ENCODE measurements at regions not wholly inside any gene's neighbourhood (a gene's known extent, or its start where the extent isn't known, plus 50 kb on each side); places are given as distances from the start of the nearest gene placed in this dataset.
"Not testable (repeated sequence)": the region's sequence is repeated elsewhere in the genome, so short reads cannot be mapped to it uniquely, and the experiment has no call there.

DNA sequence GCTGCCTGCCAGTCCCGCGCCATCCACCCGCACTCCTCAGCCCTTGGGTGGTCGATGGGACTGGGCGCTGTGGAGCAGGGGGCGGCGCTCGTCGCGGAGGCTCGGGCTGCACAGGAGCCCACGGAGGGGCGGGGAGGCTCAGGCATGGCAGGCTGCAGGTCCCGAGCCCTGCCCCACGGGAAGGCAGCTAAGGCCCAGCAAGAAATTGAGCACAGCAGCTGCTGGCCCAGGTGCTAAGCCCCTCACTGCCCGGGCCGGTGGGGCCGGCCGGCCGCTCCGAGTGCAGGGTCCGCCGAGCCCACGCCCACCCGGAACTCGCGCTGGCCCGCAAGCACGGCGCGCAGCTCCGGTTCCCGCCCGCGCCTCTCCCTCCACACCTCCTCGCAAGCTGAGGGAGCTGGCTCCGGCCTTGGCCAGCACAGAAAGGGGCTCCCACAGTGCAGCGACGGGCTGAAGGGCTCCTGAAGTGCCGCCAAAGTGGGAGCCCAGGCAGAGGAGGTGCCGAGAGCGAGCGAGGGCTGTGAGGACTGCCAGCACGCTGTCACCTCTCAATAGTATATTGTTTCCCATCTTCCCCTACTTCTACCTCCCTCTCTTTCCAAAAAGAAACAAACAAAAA, 219.6 kb downstream of the BAMBI start:
- not testable (repeated sequence) for DNase-seq (ENCODE audit: low spot score)

DNA sequence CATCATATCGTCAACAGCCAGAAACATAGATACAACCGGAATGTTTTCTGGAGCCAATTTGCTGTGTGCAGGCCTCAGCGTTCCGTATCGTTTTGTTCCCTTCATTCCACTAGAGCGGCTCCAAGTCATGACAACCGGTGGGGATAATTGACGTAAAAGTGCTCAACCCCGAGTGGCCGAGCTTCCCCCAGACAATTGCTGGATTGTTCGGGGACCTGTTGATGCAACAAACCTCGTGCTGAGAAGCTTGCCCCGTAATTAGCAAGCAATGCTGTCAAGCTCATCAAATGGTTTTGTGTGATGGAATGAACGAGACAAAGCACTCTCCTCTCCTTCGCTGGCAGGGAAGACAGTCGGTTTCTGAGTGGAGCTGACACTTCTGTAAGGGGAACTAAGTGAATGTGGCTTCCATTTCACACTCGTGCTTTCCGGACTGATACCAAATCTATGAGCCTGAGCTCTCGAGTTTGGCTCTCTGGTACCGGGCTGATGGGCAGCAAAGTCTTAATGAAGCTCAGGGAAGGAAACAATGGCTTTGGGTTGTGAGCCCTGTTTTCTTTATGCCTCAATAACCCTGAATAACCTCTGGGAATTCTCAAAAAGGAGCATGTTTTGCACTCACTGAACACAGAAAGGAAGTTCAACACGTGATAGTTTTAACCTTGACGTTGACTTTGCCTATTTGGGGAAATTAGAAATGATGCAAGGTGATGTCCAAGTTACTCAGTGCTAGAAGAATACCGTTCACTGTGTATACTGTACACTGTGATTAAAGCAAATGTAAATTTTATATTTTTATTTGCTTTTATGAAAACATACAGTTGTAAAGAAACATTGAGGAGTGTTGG, 220.5 kb downstream of the BAMBI start:
- no peak for DNase-seq (ENCODE audit: low spot score)

DNA sequence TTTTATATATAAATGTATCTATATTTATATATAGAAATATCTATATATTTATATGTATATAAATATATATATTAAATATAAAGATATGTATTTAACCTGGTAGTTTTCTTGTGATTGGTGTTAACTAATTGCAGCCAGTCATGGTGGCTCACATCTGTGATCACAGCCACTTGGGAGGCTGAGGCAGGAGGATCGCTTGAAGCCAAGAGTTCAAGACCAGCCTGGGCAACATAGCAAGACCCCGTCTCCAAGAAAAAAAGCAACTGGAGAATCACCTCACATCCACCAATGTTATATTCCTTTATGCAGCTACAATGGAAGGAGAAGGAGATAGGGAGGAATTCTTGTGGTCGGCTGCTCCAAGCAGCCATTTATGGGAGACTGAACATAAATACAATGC, 224.9 kb downstream of the BAMBI start:
- DNase-seq (ENCODE audit: low spot score), result no peak

DNA sequence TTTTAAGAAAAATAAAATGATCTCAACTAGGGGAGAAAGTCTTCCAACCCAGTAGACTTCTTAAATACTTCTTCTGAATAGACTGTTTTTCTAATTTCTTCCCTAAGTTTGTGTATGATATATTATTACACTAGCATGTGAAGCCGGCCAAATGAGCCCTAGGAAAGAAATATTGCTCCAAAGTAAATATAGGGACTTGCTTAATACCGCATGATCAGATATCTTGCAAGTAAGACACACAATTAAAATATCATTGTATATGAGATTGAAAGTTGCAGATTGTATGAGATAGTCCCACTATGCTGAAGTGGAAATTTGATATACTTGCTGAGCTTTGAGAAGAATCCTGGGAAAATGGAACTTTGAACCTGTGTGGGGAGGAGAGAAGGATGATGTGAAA, 225.7 kb downstream of the BAMBI start:
- DNase-seq (ENCODE audit: low spot score), result no peak

DNA sequence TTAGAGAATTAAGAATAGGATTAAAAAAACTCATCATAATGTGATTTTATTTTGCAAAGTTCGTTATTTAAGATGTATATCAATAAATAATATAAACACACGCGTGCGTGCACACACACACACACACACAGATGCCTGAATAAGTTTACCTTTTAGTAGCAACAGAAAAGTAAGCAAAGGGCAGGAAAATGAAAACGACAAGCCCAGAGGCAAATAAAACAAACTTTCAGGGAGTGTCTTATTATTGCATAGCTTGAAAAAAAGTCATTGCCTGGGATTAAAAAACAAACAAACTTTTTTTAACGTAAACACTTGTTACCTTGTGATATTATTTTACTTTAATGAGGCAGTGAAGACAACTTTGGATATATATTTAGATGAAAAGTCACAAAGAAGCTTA, 226.4 kb downstream of the BAMBI start:
- no peak for DNase-seq (ENCODE audit: low spot score)

DNA sequence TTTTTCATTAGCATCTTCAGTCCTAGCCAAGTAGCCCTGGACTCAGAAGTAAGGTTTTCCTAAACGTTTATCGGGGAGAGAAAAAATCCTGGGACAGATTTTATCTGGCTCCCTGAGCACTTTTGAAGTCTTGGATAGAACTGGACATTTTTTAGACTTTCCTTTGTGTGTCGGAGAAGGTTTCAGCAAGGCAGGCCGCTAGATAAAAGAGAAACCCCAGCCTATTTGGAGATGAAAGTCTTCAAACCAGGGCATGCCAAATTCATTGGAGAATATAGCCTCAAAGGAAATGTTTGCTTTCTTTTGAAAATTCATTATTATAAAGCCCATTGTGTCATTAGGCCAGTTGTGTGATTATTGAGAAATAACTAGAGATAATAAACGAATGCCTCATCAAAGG, 228.1 kb downstream of the BAMBI start:
- no peak for DNase-seq (ENCODE audit: low spot score)

DNA sequence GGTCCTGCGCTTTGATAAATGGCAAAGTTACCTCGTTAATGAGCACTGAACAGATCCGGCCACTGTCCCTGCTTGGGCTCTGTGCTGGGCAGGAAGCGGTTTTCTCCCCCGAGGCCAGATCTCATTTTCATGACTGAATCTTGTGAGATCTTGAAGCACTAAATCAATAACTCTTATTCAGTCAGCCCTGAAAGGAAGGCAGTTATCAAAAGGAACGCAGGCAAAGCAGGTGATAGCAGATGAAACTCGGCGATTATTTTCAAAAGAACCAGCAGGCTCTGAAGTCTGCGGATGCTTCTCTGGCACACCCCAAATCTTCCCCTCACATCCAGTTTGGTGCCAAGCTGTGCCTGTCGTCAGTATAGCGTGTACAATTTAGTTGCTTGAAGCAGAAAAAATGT, 228.7 kb downstream of the BAMBI start:
- peak; percentile 72 for DNase-seq (ENCODE audit: low spot score)

DNA sequence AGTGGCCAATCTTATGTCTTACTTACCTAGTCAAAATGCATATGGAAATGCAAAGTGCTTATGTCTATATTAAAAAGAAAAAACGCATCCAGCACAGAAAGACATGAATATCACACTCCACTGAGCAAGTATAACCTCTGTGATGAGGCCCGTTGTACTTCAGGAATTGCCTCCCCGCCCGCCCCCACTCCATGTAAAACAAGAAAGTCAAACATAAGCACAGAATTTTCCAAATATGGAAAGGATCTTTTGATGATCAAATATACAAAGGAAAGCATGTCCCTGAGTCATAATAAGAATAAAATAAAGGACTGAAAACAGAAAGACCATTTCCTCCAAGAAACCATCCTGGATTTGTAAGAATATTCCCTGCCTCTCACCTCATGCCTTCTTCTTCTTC, 229.1 kb downstream of the BAMBI start:
- DNase-seq (ENCODE audit: low spot score), result peak; percentile 30

DNA sequence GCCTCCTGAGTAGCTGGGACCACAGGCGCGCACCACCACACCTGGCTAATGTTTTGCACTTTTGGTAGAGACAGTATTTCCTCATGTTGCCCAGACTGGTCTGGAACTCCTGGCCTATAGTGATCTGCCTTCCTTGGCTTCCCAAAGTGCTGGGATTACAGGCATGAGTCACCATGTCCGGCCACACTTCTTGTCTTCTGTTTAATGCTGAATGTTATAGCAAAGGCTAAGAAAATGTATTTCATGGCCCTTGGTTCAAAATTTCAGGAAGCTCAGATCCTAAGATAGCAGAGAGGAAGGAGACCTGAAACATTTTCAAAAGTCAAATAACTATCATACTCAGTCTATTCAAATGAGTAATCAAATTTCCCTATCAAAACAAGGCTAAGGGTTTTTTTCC, 229.6 kb downstream of the BAMBI start:
- DNase-seq (ENCODE audit: low spot score), result no peak

DNA sequence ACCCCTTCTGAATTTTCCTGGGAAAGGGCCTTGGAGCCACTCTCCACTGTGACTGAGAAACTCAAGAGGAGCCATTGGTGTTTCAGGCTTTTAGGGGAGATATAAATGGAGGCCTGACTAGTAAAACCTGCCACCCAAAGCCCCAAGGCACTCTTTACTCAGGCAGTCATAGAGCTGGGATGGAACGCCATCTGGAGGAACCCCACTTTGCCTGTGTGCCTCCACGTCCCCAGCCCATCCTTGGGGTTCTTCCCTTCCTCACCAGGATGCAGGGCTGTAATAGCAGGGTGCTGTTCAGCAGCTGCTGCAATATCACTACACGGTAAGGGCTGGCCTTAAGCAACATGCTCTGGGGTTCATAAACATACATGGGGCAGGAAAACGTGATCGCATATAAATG, 232.6 kb downstream of the BAMBI start:
- DNase-seq (ENCODE audit: low spot score), result no peak

DNA sequence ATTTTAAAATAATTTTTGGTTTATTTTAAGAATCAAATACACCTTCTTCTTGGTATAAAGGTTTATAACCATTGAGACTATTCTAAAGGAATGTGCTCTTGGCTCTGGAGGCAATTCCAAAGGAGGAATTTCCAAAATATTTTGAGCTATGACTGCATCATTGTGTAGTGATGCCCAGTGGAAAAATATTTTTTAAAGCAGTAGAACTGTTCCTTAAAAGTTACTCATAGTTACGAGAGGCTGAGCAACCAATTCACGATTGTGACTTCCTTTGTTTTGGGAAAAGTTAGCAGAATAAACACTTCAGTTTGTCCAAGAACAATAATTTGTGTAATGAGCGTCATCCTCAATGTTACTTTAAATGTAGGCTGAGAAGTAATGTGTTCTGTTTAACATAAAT, 233.6 kb downstream of the BAMBI start:
- peak; percentile 12 for DNase-seq (ENCODE audit: low spot score)

DNA sequence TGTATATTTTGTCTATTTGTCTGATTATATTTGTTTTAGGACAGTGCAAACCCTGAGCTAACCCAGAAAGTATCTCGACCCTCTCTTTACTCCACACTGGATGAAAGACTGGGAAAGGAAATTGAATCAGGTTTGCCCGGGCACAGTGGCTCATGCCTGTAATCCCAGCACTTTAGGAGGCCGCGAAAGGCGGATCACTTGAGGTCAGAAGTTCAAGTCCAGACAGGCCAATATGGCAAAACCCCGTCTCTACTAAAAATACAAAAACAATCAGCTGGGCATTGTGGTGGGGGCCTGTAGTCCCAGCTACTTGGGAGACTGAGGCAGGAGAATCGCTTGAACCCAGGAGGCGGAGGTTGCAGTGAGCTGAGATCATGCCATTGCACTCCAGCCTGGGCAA, 234.2 kb downstream of the BAMBI start:
- DNase-seq (ENCODE audit: low spot score), result not testable (repeated sequence)

DNA sequence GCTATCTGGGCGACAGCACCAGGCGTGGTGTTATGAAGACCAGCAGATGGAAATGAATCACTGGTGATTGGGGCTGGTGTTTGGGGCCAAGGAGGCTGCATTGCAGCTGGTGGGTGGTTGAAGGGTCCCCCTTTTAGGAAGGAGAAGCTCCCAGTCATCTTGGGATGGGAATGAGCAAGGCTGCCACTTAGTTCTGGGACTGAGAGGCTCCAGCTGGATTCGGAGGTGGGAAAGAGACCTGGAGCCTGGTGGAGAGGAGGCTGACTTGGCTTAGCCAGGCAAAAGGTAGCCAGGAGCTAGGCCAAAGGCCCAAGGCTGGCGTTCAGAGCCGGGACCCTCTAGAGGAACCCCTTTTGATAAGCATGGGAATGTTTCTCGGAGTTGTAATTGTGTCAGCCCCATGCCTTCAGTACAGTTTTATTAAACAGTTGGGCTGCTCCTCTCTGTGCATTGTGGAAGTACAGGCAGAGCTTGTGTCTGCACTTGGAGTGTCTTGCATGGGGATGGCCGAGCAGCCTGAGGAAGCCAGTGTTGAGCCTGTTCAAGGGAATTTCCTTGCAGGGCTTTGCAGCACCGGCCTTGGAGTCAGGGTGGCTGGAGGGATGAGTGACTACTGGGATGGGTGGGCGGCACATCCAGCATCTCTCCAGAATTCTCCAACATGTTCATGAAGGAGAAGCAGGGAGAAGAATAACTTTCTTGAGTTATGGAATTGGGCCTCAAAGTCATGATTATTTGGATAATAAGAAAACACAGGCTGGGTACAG, 234.9 kb downstream of the BAMBI start:
- no peak for DNase-seq (ENCODE audit: low spot score)

DNA sequence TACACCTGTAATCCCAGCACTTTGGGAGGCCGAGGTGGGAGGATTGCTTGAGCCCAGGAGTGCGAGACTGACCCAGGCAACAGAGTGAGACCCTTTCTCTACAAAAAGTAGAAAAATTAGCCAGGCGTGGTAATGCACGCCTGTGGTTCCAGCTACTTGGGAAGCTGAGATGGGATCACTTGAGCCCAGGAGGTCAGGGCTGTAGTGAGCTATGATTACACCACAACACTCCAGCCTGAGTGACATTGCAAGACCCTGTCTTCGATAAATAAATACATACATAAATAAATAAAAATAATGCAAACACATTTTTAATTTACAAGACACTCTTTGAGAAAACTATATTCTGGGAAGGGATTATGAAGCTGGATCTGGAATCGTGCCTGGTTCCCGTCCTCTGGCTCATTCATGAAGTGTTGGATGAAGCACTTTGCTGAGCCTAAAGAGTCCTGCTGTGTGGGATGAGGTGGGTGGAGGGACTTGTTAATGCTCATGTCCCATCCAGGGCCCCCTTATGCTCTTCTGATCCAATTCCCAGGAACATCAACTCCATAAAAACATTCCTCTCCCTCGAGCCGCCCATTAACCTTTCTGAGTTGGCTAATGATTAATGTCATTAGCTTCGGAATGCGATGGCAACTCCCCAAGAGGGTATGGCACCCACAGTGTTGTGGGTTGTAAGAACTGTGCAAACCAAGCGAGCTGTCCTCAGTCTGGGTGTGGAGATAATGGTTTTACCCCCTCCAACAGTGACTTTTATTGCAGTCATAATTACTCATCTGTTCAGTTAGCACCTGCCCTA, 236.3 kb downstream of the BAMBI start:
- DNase-seq (ENCODE audit: low spot score), result no peak

DNA sequence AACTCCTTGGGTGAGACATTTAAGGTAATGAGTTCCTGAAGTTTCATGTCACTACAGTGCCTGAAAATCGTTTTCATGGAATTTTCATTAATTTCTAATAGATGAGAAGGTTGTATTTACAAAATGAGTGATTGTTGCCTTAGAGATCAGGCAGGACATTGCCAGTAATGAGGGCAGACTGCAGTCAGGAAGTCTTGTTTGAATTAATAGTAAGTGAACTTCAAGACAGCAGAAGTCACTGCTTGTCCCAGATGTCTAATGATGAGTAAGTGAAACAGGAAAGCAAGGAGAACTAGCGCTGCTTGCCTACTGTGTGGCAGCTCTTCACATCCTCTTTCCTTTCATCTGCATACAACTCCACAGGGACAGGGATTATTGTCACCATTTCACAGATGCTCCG, 237.4 kb downstream of the BAMBI start:
- DNase-seq (ENCODE audit: low spot score), result no peak

DNA sequence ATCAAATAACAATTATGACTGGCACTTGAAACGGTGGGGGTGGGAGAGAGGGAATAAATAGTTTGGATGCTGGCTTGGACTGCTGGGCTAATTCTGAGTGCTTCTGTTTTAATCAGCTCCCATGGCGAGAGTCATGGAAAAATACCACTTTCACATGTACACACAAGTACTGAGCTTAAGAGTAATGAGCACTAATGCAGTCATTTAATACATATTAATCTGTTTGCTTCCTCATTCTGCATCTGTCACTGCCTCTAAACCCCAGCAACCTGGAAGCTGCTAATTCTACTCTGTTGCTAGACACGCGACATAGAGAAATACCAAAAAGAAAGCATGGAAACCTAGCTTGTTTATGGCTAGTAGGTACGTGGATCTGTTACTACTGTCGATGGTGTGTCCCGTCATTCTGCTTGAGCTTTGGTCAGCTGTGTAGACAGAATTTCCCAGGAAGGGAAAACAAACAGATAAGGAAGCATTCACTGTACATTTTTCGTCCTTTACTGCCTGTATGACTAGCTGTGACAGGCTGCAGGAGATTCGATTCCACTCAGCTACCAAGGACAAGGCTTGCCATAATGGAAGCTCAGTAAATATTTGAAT, 238.8 kb downstream of the BAMBI start:
- DNase-seq (ENCODE audit: low spot score), result no peak

DNA sequence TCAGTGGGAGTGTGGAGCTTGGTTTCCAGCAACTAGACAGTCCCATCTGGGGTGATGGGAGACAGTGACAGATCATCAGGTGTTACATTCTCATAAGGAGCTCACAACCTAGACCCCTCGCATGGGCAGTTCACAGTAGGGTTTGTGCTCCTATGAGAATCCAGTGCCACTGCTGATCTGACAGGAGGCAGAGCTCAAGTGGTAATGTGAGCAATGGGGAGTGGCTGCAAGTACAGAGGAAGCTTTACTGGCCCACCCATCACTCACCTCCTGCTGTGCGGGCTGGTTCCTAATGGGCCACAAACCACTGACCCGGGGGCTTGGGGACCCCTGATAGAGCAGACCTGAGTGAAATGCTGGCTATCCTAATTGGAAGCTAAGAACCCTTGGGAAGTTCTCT, 242.8 kb downstream of the BAMBI start:
- no peak for DNase-seq (ENCODE audit: low spot score)

DNA sequence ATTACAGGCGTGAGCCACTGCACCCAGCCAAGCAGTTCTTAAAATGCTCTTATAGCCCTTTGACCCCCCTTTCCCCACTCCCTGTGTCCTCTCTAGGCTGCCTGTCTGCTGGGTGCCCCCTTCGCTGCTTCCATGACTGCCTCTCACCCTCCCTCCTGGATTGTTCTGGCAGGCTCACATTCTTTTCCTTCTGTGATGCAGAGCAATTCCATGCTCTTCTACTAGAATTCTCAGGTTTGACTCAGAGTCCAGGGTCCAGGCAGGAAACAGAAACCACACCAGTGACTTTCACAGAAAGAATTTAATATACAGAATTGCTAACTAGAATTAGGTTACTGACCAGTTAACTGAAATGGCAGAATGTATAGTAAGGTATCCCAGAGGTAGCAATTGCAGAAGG, 244.8 kb downstream of the BAMBI start:
- no peak for DNase-seq (ENCODE audit: low spot score)

DNA sequence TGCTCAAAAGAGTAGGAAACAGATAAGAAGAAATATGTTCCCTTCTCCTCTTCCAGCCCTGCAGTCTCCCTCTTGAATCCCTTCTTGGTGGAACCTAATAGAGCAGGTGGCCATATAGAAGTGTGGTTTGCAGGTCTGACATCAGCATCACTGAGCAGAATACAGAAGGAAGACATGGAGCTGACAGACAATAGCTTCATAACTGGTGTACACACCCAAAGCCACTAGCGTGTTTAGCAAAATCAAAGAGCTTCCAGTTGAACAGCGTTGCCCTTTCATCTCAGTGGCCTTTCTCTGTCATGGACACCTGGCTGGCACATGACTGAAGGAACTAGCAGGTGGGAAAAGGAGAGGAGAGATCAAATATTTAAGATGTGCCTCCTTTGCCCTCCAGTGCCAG, 245.5 kb downstream of the BAMBI start:
- DNase-seq (ENCODE audit: low spot score), result no peak

DNA sequence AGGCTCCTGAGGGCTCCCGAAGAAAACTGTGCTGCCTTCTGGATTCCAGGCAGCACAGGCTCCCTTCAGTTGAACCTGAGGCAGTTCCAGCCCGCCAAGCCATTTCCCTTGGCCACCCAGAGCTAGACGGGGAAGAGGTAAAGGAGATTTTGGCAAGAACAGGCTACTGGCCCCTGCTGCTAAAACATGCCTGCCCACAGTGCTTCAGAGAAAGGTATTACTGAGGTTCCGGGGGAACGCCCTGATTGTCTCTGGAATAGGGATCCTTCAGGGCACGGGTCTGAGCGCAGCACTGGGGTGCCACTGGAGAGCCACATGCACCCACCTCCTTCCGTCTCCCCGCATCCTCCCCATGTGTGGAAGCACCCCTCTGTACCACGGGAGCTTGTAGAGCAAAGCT, 247.4 kb downstream of the BAMBI start:
- no peak for DNase-seq (ENCODE audit: low spot score)

DNA sequence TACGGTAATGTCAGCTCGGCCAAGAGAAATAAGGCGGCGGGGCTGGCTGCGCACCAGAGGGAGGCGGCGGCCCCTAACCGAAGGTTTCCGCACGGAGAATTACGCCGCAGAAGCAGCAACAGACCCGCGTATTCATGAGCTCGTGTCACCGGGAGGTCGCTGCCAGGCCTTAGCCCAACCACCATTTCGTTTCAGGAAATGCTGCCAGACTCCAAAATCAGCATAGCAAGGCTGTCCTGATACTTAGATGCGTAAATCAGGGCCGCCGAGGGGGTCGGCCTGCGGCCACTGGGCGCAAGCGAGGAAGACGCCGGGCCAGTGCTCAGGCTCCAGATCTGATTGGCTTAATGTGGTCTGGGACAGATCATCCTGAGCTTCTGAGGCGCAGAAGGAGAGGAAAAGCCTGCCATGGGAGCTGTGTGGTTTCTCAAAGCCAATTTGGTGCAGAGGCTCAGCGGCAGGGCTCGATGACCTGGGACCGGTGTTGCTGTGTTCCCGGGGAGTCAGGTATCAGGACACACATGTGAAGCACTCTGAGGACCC, 247.9 kb downstream of the BAMBI start:
- no peak for DNase-seq (ENCODE audit: low spot score)

DNA sequence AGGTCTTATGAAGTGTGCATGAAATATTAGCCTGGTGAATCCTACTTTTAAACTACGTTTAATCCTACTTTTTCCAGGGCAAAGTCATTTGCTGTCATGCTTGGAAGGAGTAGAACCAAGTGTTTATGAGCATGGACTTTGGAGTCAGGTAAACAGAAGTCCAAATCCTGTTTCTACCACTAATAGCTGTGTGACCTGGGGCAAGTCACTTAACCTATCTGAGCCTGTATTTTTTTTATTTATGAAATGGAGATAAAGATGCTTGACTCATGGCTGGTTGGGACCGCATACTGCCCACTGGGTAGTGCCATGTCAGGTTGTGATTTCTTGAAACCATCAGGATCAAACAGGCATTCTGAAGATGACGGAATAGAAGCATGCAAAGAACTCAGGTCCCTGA, 249.6 kb downstream of the BAMBI start:
- no peak for DNase-seq (ENCODE audit: low spot score)
